ENCODE measurements at regions not wholly inside any gene's neighbourhood (a gene's known extent, or its start where the extent isn't known, plus 50 kb on each side); places are given as distances from the start of the nearest gene placed in this dataset.

DNA sequence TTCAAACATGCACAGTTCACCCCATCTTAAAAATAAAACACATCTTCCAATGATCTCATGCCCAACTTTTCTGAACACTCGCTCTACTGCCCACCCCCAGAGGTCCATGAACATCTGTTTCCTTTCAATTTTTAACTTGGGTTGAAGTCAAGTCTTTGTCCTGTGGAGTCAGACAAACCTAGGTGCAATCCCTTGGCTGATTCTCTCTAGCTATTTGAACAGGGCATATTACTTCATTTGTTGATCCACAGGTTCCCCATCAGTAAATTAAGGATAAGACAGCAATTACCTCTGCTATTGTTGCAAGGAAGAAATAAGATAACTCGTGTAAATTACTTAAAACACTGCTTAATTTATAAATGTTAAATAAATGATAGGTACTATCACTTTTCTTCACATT lies 180.1 kb downstream of the CNTN3 start:
- Histone ChIP-seq H3K27me3 (ENCODE audit: control insufficient read depth in 4 of 4, insufficient read depth in 4 of 4, low read length in 3 of 4) (no peaks in the 10 kb centered on the region), H3K36me3 (ENCODE audit: control insufficient read depth in 4 of 4, insufficient read depth in 3 of 4, low read depth in 1 of 4, low read length in 3 of 4) (no peaks in the 10 kb centered on the region), H3K9ac (ENCODE audit: low read depth in 1 of 2, low read length in 2 of 2) (no peak overlapping the region), H3K4me1 (ENCODE audit: control insufficient read depth in 4 of 4, insufficient read depth in 4 of 4, low read length in 3 of 4) (peaks cover 0 to 21% (median 14%) of the 10 kb centered on the region in 4 donors), H3K4me3 (ENCODE audit: low read depth in 1 of 3, low read length in 3 of 3) (no peak overlapping the region), H3K9me3 (ENCODE audit: control insufficient read depth in 4 of 4, low read length in 3 of 4) (no peaks in the 10 kb centered on the region), H3K27ac (ENCODE audit: low read depth in 1 of 2, low read length in 2 of 2) (no peak overlapping the region)
- WGBS = 68% methylated on average over 2 of the region's 2 CpGs
- DNase-seq (ENCODE audit: low spot score) = no peak
- TF ChIP-seq EGR1 (IDR thresholded peaks at IDR 0.05; ENCODE audit: low read depth in 2 of 2) = no peak
- no peak for TF ChIP-seq RXRA (IDR thresholded peaks at IDR 0.05)
- TF ChIP-seq YY1 (IDR thresholded peaks at IDR 0.05) = no peak
- no peak for TF ChIP-seq GABPA (IDR thresholded peaks at IDR 0.05 in 1 of 2, conservative IDR thresholded peaks at IDR 0.05 in 1 of 2)
- TF ChIP-seq, protein P1, sequence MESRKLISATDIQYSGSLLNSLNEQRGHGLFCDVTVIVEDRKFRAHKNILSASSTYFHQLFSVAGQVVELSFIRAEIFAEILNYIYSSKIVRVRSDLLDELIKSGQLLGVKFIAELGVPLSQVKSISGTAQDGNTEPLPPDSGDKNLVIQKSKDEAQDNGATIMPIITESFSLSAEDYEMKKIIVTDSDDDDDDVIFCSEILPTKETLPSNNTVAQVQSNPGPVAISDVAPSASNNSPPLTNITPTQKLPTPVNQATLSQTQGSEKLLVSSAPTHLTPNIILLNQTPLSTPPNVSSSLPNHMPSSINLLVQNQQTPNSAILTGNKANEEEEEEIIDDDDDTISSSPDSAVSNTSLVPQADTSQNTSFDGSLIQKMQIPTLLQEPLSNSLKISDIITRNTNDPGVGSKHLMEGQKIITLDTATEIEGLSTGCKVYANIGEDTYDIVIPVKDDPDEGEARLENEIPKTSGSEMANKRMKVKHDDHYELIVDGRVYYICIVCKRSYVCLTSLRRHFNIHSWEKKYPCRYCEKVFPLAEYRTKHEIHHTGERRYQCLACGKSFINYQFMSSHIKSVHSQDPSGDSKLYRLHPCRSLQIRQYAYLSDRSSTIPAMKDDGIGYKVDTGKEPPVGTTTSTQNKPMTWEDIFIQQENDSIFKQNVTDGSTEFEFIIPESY (IDR thresholded peaks at IDR 0.05) = no peak
- TF ChIP-seq HNF4A (conservative IDR thresholded peaks at IDR 0.05) = no peak
- TF ChIP-seq RAD21 (IDR thresholded peaks at IDR 0.05) = no peak
- TF ChIP-seq, protein P2, sequence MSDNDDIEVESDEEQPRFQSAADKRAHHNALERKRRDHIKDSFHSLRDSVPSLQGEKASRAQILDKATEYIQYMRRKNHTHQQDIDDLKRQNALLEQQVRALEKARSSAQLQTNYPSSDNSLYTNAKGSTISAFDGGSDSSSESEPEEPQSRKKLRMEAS (IDR thresholded peaks at IDR 0.05) = no peak
- no peak for TF ChIP-seq JUND (IDR thresholded peaks at IDR 0.05)
- TF ChIP-seq, protein P3, sequence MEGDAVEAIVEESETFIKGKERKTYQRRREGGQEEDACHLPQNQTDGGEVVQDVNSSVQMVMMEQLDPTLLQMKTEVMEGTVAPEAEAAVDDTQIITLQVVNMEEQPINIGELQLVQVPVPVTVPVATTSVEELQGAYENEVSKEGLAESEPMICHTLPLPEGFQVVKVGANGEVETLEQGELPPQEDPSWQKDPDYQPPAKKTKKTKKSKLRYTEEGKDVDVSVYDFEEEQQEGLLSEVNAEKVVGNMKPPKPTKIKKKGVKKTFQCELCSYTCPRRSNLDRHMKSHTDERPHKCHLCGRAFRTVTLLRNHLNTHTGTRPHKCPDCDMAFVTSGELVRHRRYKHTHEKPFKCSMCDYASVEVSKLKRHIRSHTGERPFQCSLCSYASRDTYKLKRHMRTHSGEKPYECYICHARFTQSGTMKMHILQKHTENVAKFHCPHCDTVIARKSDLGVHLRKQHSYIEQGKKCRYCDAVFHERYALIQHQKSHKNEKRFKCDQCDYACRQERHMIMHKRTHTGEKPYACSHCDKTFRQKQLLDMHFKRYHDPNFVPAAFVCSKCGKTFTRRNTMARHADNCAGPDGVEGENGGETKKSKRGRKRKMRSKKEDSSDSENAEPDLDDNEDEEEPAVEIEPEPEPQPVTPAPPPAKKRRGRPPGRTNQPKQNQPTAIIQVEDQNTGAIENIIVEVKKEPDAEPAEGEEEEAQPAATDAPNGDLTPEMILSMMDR (IDR thresholded peaks at IDR 0.05; ENCODE audit: low read depth, low read length, missing input control) = no peak
- TF ChIP-seq HNF4G (IDR thresholded peaks at IDR 0.05) = no peak

DNA sequence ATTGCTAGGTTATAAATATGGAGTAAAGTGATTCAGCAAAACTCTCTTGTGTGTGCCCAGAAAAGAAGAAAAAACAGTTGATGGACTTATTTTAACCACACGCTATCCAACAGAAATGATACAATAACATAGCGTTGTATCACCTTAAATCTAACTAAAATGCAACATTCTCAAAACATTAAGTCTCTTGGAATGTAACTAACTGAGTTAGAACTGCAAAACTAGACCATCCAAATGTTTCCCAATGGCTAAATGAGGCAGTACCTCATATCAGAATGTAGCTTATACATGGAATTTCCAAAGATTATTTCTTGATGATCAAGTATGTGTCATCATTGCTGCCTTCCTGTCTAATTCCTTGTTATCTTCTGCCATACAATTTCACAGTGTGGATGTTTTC lies 187.9 kb downstream of the CNTN3 start:
- no peaks in the 10 kb centered on the region for H3K9me3 ChIP-seq (ENCODE audit: control insufficient read depth in 4 of 4, low read length in 3 of 4)
- H3K4me1 ChIP-seq (ENCODE audit: control insufficient read depth in 4 of 4, insufficient read depth in 4 of 4, low read length in 3 of 4) = no peaks in the 10 kb centered on the region
- no peak overlapping the region for H3K27ac ChIP-seq (ENCODE audit: low read depth in 1 of 2, low read length in 2 of 2)
- H3K27me3 ChIP-seq (ENCODE audit: control insufficient read depth in 4 of 4, insufficient read depth in 4 of 4, low read length in 3 of 4) = no peaks in the 10 kb centered on the region
- 95% methylated on average over 2 of the region's 2 CpGs for WGBS
- H3K4me3 ChIP-seq (ENCODE audit: low read depth in 1 of 3, low read length in 3 of 3) = no peak overlapping the region
- no peak overlapping the region for H3K9ac ChIP-seq (ENCODE audit: low read depth in 1 of 2, low read length in 2 of 2)
- TF ChIP-seq GABPA (IDR thresholded peaks at IDR 0.05 in 1 of 2, conservative IDR thresholded peaks at IDR 0.05 in 1 of 2) = no peak
- TF ChIP-seq HNF4G (IDR thresholded peaks at IDR 0.05) = no peak
- TF ChIP-seq, protein P2 (IDR thresholded peaks at IDR 0.05) = no peak
- no peak for TF ChIP-seq SP1 (IDR thresholded peaks at IDR 0.05)
- H3K36me3 ChIP-seq (ENCODE audit: control insufficient read depth in 4 of 4, insufficient read depth in 3 of 4, low read depth in 1 of 4, low read length in 3 of 4) = no peaks in the 10 kb centered on the region
- DNase-seq (ENCODE audit: low spot score) = no peak

DNA sequence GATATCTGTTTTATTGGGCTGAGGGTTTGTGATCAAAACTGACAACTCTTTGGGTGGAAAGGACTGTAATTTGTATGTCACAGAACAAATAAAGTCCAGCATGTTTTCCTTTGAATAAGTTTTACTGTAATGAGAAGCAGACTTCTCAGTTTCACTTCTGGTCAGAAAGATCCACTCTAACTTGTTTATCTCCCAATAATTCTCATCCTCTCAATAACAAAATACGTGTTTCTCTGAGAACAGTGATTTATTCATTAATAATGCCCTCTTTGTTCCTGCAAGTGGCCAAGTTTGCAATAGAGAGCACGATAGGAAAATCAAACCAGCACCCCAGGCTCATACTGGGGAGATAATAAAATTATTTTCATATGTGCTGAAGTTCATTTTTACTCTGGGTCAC lies 190.6 kb downstream of the CNTN3 start:
- 89% methylated on average over 2 of the region's 2 CpGs for WGBS
- no peaks in the 10 kb centered on the region for H3K4me1 ChIP-seq (ENCODE audit: control insufficient read depth in 4 of 4, insufficient read depth in 4 of 4, low read length in 3 of 4)
- no peak overlapping the region for H3K9ac ChIP-seq (ENCODE audit: low read depth in 1 of 2, low read length in 2 of 2)
- H3K36me3 ChIP-seq (ENCODE audit: control insufficient read depth in 4 of 4, insufficient read depth in 3 of 4, low read depth in 1 of 4, low read length in 3 of 4) = no peaks in the 10 kb centered on the region
- no peak overlapping the region for H3K4me3 ChIP-seq (ENCODE audit: low read depth in 1 of 3, low read length in 3 of 3)
- H3K27ac ChIP-seq (ENCODE audit: low read depth in 1 of 2, low read length in 2 of 2) = no peak overlapping the region
- no peaks in the 10 kb centered on the region for H3K9me3 ChIP-seq (ENCODE audit: control insufficient read depth in 4 of 4, low read length in 3 of 4)
- no peak for DNase-seq (ENCODE audit: low spot score)
- no peaks in the 10 kb centered on the region for H3K27me3 ChIP-seq (ENCODE audit: control insufficient read depth in 4 of 4, insufficient read depth in 4 of 4, low read length in 3 of 4)
- TF ChIP-seq, protein P3 (IDR thresholded peaks at IDR 0.05; ENCODE audit: low read depth, low read length, missing input control) = no peak
- TF ChIP-seq HNF4A (conservative IDR thresholded peaks at IDR 0.05) (no peak), TAF1 (conservative IDR thresholded peaks at IDR 0.05) (no peak), FOXA2 (IDR thresholded peaks at IDR 0.05) (no peak), JUND (IDR thresholded peaks at IDR 0.05) (no peak), NR2F2 (IDR thresholded peaks at IDR 0.05) (no peak), FOXA1 (IDR thresholded peaks at IDR 0.05) (no peak), HNF4G (IDR thresholded peaks at IDR 0.05) (no peak), EGR1 (IDR thresholded peaks at IDR 0.05; ENCODE audit: low read depth in 2 of 2) (no peak), SP1 (IDR thresholded peaks at IDR 0.05) (no peak), YY1 (IDR thresholded peaks at IDR 0.05) (no peak), RXRA (IDR thresholded peaks at IDR 0.05) (no peak)
- TF ChIP-seq, protein P2 (IDR thresholded peaks at IDR 0.05) = no peak
- TF ChIP-seq, protein P4, sequence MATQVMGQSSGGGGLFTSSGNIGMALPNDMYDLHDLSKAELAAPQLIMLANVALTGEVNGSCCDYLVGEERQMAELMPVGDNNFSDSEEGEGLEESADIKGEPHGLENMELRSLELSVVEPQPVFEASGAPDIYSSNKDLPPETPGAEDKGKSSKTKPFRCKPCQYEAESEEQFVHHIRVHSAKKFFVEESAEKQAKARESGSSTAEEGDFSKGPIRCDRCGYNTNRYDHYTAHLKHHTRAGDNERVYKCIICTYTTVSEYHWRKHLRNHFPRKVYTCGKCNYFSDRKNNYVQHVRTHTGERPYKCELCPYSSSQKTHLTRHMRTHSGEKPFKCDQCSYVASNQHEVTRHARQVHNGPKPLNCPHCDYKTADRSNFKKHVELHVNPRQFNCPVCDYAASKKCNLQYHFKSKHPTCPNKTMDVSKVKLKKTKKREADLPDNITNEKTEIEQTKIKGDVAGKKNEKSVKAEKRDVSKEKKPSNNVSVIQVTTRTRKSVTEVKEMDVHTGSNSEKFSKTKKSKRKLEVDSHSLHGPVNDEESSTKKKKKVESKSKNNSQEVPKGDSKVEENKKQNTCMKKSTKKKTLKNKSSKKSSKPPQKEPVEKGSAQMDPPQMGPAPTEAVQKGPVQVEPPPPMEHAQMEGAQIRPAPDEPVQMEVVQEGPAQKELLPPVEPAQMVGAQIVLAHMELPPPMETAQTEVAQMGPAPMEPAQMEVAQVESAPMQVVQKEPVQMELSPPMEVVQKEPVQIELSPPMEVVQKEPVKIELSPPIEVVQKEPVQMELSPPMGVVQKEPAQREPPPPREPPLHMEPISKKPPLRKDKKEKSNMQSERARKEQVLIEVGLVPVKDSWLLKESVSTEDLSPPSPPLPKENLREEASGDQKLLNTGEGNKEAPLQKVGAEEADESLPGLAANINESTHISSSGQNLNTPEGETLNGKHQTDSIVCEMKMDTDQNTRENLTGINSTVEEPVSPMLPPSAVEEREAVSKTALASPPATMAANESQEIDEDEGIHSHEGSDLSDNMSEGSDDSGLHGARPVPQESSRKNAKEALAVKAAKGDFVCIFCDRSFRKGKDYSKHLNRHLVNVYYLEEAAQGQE (IDR thresholded peaks at IDR 0.05) = no peak
